ENCODE measurements at regions not wholly inside any gene's neighbourhood (a gene's known extent, or its start where the extent isn't known, plus 50 kb on each side); places are given as distances from the start of the nearest gene placed in this dataset.

- Histone ChIP-seq H3K36me3 (ENCODE audit: low read depth) (no peaks in the 10 kb centered on the region), H3K27ac (peak overlapping the region; percentile 64), H4K20me1 (ENCODE audit: insufficient read depth) (no peaks in the 10 kb centered on the region), H3K79me2 (ENCODE audit: insufficient read depth) (no peaks in the 10 kb centered on the region), H3K4me3 (no peak overlapping the region), H3K9ac (peak overlapping the region; percentile 50; the same call in 1 of the 2 replicates), H3K9me3 (ENCODE audit: low read depth) (no peaks in the 10 kb centered on the region), H3K9me2 (ENCODE audit: insufficient read depth) (no peaks in the 10 kb centered on the region), H3F3A (ENCODE audit: insufficient read depth) (peaks cover 29% of the 10 kb centered on the region), H2AFZ (peak overlapping the region; percentile 56), H3K4me2 (ENCODE audit: unreplicated experiment) (peak overlapping the region; percentile 49), H3K27me3 (replicated peaks; ENCODE audit: insufficient read depth) (no peaks in the 10 kb centered on the region), H3K4me1 (ENCODE audit: insufficient read depth) (peaks cover 34% of the 10 kb centered on the region)
- DNase-seq: peak; percentile 63
- TF ChIP-seq EZH2phosphoT487 (IDR thresholded peaks at IDR 0.05; ENCODE audit: insufficient read depth, low read depth): no peak
- TF ChIP-seq EZH2 (IDR thresholded peaks at IDR 0.05; ENCODE audit: insufficient read depth, poor library complexity, severe bottlenecking): no peak
- in situ Hi-C loops (cut with MboI): no loop called here
- WGBS, 2 experiments (ENCODE audit: low coverage in 1 of 2, low lambda C conversion rate in 2 of 2, missing lambda C conversion rate in 2 of 2): 55 to 71% methylated on average over 9 of the region's 9 CpGs
Observed at GRCh38 chr2:8119782-8120505, 561.9 kb upstream of the ID2 start.

GRCh38 chr2:8120506-8120860, 561.4 kb upstream of the ID2 start:
- no peaks in the 10 kb centered on the region for H4K20me1 ChIP-seq (ENCODE audit: insufficient read depth)
- no peaks in the 10 kb centered on the region for H3K36me3 ChIP-seq (ENCODE audit: low read depth)
- H2AFZ ChIP-seq: no peak overlapping the region
- no peak overlapping the region for H3K9ac ChIP-seq
- H3K9me2 ChIP-seq (ENCODE audit: insufficient read depth): no peaks in the 10 kb centered on the region
- no peaks in the 10 kb centered on the region for H3K79me2 ChIP-seq (ENCODE audit: insufficient read depth)
- peaks cover 34% of the 10 kb centered on the region for H3K4me1 ChIP-seq (ENCODE audit: insufficient read depth)
- no peak overlapping the region for H3K4me3 ChIP-seq
- TF ChIP-seq EZH2 (IDR thresholded peaks at IDR 0.05; ENCODE audit: insufficient read depth, poor library complexity, severe bottlenecking): no peak
- TF ChIP-seq EZH2phosphoT487 (IDR thresholded peaks at IDR 0.05; ENCODE audit: insufficient read depth, low read depth): no peak
- in situ Hi-C loops (cut with MboI): no loop called here
- H3K27me3 ChIP-seq (replicated peaks; ENCODE audit: insufficient read depth): no peaks in the 10 kb centered on the region
- H3K4me2 ChIP-seq (ENCODE audit: unreplicated experiment): peak overlapping the region; percentile 49
- no peak for DNase-seq
- H3F3A ChIP-seq (ENCODE audit: insufficient read depth): peaks cover 29% of the 10 kb centered on the region
- 75 to 81% methylated on average over 6 of the region's 6 CpGs for WGBS, 2 experiments (ENCODE audit: low coverage in 1 of 2, low lambda C conversion rate in 2 of 2, missing lambda C conversion rate in 2 of 2)
- H3K27ac ChIP-seq: peak overlapping the region; percentile 64; the same call in 1 of the 2 replicates
- no peaks in the 10 kb centered on the region for H3K9me3 ChIP-seq (ENCODE audit: low read depth)

- H3K27ac ChIP-seq: 0 out of 2 replicates have a peak overlapping the region, but pooled peaks have one; percentile 9
- in situ Hi-C loops (cut with MboI): no loop called here
- H3K36me3 ChIP-seq (ENCODE audit: low read depth): no peaks in the 10 kb centered on the region
- 79 to 82% methylated on average over 10 of the region's 10 CpGs for WGBS, 2 experiments (ENCODE audit: low coverage in 1 of 2, low lambda C conversion rate in 2 of 2, missing lambda C conversion rate in 2 of 2)
- H4K20me1 ChIP-seq (ENCODE audit: insufficient read depth): no peaks in the 10 kb centered on the region
- DNase-seq: peak; percentile 36
- no peak overlapping the region for H3K4me3 ChIP-seq
- H3K9me3 ChIP-seq (ENCODE audit: low read depth): no peaks in the 10 kb centered on the region
- peak overlapping the region; percentile 52 for H3K4me2 ChIP-seq (ENCODE audit: unreplicated experiment)
- TF ChIP-seq EZH2phosphoT487 (IDR thresholded peaks at IDR 0.05; ENCODE audit: insufficient read depth, low read depth): no peak
- no peak for TF ChIP-seq EZH2 (IDR thresholded peaks at IDR 0.05; ENCODE audit: insufficient read depth, poor library complexity, severe bottlenecking)
- H3K4me1 ChIP-seq (ENCODE audit: insufficient read depth): peaks cover 34% of the 10 kb centered on the region
- no peak overlapping the region for H3K9ac ChIP-seq
- peaks cover 29% of the 10 kb centered on the region for H3F3A ChIP-seq (ENCODE audit: insufficient read depth)
- no peaks in the 10 kb centered on the region for H3K27me3 ChIP-seq (replicated peaks; ENCODE audit: insufficient read depth)
- H3K9me2 ChIP-seq (ENCODE audit: insufficient read depth): no peaks in the 10 kb centered on the region
- H2AFZ ChIP-seq: no peak overlapping the region
- no peaks in the 10 kb centered on the region for H3K79me2 ChIP-seq (ENCODE audit: insufficient read depth)
Observed at GRCh38 chr2:8121022-8121825, 560.6 kb upstream of the ID2 start.

- Histone ChIP-seq H3K9me3 (ENCODE audit: low read depth) (no peaks in the 10 kb centered on the region), H3K9ac (peak overlapping the region; percentile 10; the same call in 1 of the 2 replicates), H3K4me1 (ENCODE audit: insufficient read depth) (peaks cover 34% of the 10 kb centered on the region), H3F3A (ENCODE audit: insufficient read depth) (peaks cover 29% of the 10 kb centered on the region), H3K4me3 (peak overlapping the region; percentile 8; the same call in 1 of the 2 replicates), H3K27ac (peak overlapping the region; percentile 9; the same call in 1 of the 2 replicates), H3K27me3 (replicated peaks; ENCODE audit: insufficient read depth) (no peaks in the 10 kb centered on the region), H2AFZ (peak overlapping the region; percentile 27), H4K20me1 (ENCODE audit: insufficient read depth) (no peaks in the 10 kb centered on the region), H3K9me2 (ENCODE audit: insufficient read depth) (no peaks in the 10 kb centered on the region), H3K79me2 (ENCODE audit: insufficient read depth) (no peaks in the 10 kb centered on the region), H3K36me3 (ENCODE audit: low read depth) (no peaks in the 10 kb centered on the region), H3K4me2 (ENCODE audit: unreplicated experiment) (peak overlapping the region; percentile 52)
- in situ Hi-C loops (cut with MboI): no loop called here
- TF ChIP-seq EZH2phosphoT487 (IDR thresholded peaks at IDR 0.05; ENCODE audit: insufficient read depth, low read depth): no peak
- no peak for TF ChIP-seq EZH2 (IDR thresholded peaks at IDR 0.05; ENCODE audit: insufficient read depth, poor library complexity, severe bottlenecking)
- WGBS, 2 experiments (ENCODE audit: low coverage in 1 of 2, low lambda C conversion rate in 2 of 2, missing lambda C conversion rate in 2 of 2): 29 to 34% methylated on average over 5 of the region's 5 CpGs
- peak; percentile 57 for DNase-seq
Observed at GRCh38 chr2:8121826-8122513, 559.9 kb upstream of the ID2 start.

All from GM23248 (cell line).